Pulmonary artery endothelial cell (primary cell): ENCODE measurements at regions not wholly inside any gene's neighbourhood (a gene's known extent, or its start where the extent isn't known, plus 50 kb on each side); places are given as distances from the start of the nearest gene placed in this dataset.
"Not testable (repeated sequence)": the region's sequence is repeated elsewhere in the genome, so short reads cannot be mapped to it uniquely, and the experiment has no call there.

Experiments used
- DNase-seq: peaks from one replicate; pipeline ENCODE4 v3.0.0-alpha.2; 2011; ENCODE audit warnings: low read depth, low spot score

- DNase-seq: no peak
Measured at GRCh38 chr13:50156140-50156539, 140.9 kb downstream of the KCNRG start.

DNA sequence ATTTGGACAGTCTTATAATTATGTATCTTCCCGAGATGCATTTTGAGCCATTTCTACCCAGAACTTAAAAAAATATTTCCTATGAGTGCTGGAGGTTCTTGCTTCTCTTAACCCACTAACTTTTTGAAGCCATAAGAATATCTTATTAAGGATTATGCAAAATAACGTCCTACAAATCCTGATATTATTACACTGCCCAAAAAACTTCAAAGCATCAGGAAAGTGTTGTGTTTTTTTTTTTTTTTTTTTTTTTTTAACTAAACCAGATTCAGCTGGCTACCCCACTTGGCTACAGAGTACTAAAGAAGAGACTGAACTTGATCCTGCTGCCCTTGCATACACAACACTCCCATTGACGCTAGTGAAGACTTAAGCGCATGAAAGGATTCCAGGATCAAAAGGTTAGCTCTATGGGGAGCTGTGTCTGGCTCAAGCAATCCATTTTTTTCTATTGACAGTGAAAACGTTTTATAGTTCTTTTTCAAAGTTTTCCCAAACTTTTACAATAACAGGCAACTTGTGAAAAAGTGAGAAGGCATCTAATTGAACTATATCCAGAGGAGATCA lies 141.4 kb downstream of the KCNRG start:
- no peak for DNase-seq

DNA sequence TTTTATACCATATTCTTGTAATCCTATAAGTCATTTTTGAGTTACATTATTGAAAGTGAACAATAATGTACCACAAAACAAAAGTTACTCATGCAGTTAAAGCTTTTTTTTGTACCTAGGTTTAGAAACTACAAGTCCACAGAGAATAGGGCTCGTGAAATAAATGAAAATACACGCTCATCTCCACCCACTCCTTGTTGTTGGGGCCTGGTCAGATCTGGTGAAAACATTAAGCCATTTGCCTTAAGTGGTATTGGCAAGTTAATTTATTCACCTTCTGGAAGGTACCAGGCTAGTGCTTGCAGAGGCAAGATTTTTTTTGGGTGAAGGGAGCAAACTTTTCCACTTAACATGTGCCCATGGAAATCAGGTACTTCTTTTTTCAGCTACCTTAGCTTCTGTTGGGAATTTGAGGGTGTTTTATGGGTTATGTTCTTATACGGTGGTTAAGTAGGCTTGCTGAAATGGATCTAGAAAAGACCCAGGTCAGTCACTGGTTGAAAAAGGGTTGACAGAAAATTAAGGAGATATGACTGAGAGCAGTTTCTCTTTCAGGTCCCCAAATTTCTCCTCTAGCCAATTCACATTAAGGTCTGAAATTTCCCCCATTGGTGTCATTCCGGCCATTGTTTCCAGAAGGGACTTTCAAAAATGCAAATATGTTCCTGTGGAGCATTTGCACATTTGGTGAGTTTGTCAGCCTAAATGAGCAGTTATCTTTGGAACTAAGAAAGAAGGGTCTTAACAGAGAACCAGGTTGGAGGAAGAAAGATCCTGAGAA lies 143.3 kb downstream of the KCNRG start:
- no peak for DNase-seq

GRCh38 chr13:50159607-50160006 lies 144.4 kb downstream of the KCNRG start:
- DNase-seq: no peak

DNA sequence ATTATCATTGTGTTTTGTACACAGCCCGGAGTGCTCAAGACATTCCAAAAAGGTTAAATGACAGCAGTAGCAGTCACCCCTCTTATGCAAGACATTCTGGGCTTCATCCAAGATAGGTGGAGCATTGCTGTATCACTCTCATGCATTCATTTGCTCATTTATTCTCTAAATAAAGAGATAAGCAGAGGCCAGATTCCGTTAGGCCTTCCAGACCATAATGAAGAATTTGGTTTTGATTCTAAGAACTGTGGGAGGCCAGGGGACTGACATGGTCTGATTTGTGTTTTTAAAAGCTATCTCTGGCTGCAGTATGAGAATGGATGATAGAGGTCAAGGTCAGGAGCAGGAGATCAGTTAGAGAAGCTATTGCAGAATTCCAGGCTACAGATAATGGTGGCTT lies 145.8 kb downstream of the KCNRG start:
- DNase-seq: no peak

GRCh38 chr13:50162001-50162400 lies 146.8 kb downstream of the KCNRG start:
- no peak for DNase-seq

DNA sequence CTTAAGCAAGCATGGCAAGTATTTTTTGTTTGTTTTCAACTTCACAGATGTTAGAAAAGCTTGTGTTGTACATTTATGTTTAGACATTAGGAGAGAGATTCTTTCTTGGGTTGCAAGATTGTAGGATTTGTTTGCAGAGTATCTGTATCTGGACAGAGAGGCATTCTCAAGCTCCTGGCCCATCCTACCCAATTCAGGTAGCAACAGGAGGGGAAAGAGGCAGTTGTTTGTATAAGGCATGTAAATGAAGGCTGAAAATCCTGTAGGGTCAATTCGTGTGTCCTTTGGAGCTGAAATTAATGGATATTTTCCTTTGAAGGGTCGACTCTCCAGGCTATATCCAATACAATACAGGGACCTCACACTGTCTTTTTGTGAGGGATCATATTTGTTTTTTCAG lies 147.3 kb downstream of the KCNRG start:
- DNase-seq: no peak

- DNase-seq: no peak
Measured at GRCh38 chr13:50167224-50167947, 152.1 kb downstream of the KCNRG start.

- no peak for DNase-seq
Measured at GRCh38 chr13:50167967-50168366, 152.7 kb downstream of the KCNRG start.

- DNase-seq: no peak
Measured at GRCh38 chr13:50168786-50169185, 153.5 kb downstream of the KCNRG start.

GRCh38 chr13:50170447-50171037 lies 155.3 kb downstream of the KCNRG start:
- DNase-seq: no peak

DNA sequence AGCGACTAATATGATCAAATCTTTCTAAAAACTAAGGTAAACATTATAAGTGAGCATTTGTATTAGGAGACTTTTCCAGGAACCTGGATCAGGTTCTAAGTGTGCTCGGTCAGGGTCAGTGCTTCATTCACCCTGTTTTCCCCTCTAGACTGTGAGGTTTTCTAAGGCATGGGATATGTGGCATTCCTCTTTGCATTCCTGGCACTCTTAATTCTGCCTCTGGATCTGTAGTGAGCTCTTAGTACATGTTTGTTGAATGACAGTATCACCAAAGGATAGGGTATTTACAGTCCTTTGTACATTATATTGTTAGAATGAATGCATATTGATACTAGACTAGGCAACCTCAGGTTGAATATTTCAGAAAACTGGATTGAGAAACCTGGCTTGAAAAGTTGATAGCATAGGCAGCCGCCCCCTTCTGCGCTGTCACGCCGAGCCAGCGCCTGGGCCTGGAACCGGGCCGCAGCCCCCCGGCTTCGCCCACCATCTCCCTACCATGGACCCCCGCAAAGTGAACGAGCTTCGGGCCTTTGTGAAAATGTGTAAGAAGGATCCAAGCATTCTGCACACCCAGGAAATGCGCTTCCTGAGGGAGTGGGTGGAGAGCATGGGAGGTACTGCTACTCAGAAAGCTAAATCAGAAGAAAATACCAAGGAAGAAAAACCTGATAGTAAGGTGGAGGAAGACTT lies 156.5 kb downstream of the KCNRG start:
- DNase-seq: no peak

DNA sequence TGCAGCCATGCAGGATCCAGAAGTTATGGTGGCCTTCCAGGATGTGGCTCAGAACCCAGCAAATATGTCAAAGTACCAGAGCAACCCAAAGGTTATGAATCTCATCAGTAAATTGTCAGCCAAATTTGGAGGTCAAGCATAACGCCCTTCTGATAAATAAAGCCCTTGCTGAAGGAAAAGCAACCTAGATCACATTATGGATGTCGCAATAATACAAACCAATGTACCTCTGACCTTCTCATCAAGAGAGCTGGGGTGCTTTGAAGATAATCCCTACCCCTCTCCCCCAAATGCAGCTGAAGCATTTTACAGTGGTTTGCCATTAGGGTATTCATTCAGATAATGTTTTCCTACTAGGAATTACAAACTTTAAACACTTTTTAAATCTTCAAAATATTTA lies 157.8 kb downstream of the KCNRG start:
- DNase-seq: not testable (repeated sequence)

GRCh38 chr13:50174630-50175029 lies 159.4 kb downstream of the KCNRG start:
- no peak for DNase-seq

DNA sequence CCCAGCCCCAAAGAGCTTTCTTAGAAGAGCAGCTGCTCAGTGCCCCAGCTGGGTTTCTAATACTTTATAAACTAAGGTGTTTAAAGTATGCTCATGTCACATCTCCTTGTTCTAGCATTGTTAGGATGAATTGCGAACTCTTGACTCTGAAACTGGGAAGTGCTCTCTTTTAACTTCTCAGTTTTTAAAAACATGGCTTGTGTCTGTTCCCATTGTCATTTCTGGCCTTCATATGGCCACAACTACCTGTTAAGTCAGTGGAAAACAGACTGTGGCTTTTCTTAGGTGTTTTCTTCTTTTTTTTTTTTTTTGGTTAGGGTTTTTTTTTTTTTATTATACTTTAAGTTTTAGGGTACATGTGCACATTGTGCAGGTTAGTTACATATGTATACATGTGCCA lies 164.7 kb downstream of the KCNRG start:
- DNase-seq: no peak

DNA sequence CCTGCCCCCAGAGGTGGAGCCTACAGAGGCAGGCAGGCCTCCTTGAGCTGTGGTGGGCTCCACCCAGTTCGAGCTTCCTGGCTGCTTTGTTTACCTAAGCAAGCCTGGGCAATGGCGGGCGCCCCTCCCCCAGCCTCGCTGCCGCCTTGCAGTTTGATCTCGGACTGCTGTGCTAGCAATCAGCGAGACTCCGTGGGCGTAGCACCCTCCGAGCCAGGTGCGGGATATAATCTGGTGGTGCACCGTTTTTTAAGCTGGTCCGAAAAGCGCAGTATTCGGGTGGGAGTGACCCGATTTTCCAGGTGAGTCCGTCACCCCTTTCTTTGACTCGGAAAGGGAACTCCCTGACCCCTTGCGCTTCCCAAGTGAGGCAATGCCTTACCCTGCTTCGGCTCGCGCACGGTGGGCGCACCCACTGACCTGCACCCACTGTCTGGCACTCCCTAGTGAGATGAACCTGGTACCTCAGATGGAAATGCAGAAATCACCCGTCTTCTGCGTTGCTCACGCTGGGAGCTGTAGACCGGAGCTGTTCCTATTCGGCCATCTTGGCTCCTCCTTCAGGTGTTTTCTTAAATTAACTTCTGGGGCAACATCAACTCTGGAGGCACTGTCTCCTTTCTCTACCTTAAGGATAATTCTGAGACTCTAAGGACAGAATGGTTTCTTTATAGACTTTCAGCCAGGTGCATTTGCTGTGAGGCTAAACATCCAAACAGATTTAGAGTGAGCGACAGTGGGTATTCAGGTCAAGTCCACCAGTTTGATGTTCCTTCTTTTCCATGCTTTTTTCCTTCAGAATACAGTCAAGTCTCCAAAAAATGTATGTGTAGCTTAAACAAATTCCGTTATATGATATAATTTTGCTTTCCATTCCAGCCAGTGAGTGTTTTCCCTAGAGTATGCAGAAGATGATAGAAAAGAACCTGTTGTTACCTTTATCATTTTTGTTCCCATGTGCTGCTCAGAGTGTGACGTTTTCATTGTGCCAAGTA lies 170.8 kb downstream of the KCNRG start:
- not testable (repeated sequence) for DNase-seq

- DNase-seq: no peak
Measured at GRCh38 chr13:50187352-50188029, 172.2 kb downstream of the KCNRG start.

- no peak for DNase-seq
Measured at GRCh38 chr13:50188696-50189095, 173.5 kb downstream of the KCNRG start.

DNA sequence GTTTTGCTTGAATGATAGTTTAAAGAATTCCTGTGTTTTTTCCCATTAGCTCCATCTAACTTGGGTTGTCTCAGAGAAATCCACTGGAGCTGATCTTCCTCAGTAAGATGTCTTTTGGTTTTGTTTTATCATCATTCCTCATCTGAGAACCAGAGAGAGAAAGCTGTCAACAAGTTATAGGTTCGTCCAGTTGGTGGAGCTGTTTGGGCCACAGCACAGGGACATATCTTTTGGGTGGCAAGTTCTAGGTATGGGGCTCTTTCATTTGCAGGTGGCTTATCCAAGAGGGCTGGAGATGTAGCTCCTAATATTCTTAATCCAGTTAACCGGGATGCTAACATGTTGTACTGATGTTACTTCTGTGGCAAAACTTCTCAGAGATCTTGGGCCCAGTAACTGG lies 174.2 kb downstream of the KCNRG start:
- no peak for DNase-seq

GRCh38 chr13:50191004-50191403 lies 175.8 kb downstream of the KCNRG start:
- no peak for DNase-seq
